GM23248 (cell line): ENCODE measurements at regions not wholly inside any gene's neighbourhood (a gene's known extent, or its start where the extent isn't known, plus 50 kb on each side); places are given as distances from the start of the nearest gene placed in this dataset.

Experiments
- EZH2 ChIP-seq: fragments of 200-600 bp; sonication (generic); IDR thresholded peaks from 2 replicates; pipeline ENCODE4 v1.6.1; 2018; ENCODE audit warnings: antibody characterized with exemption, mild to moderate bottlenecking; ENCODE audit not compliant: insufficient read depth, poor library complexity, severe bottlenecking
- EZH2phosphoT487 ChIP-seq: fragments of 200-600 bp; sonication (generic); IDR thresholded peaks from 2 replicates; pipeline ENCODE4 v1.6.1; 2018; ENCODE audit warnings: antibody characterized with exemption, moderate library complexity, mild to moderate bottlenecking, low read depth; ENCODE audit not compliant: insufficient read depth

- TF ChIP-seq EZH2, result no peak
- no peak for TF ChIP-seq EZH2phosphoT487
Observed at GRCh38 chr6:9875605-9876353, 539.1 kb downstream of the TFAP2A start.
